ENCODE measurements at regions not wholly inside any gene's neighbourhood (a gene's known extent, or its start where the extent isn't known, plus 50 kb on each side); places are given as distances from the start of the nearest gene placed in this dataset.

DNA sequence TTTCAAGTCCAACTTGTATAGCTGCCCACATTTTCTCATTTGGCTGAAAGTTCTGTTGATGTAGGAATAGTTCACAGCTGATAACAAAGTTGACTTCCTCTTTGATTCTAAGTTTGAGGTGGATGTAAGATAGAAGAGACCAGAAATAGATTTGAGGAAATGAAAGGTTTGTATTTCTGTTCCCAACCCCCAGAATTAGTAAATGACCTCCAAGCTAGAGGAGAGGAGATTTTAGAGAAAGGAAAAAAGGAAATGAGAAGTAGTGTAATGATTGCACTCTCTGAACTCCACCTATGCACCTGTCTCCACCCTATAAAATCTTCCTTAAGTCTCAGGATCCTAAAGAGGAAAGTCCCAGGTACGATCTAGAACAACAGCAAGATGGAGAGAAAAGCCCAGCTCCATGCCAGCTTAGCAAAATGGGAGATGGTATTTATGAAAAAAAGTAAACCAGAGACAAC is 130.4 kb upstream of the POC5 start:
- Mint-ChIP-seq H3K36me3 (ENCODE audit: low read depth) (no peaks in the 10 kb centered on the region), H3K27me3 (ENCODE audit: low read depth, poor library complexity) (peaks cover 7% of the 10 kb centered on the region), H3K27ac (no peak overlapping the region), H3K4me1 (no peaks in the 10 kb centered on the region), H3K9me3 (no peaks in the 10 kb centered on the region), H3K4me3 (no peak overlapping the region)
- no peak for DNase-seq
- TF ChIP-seq, protein P1, sequence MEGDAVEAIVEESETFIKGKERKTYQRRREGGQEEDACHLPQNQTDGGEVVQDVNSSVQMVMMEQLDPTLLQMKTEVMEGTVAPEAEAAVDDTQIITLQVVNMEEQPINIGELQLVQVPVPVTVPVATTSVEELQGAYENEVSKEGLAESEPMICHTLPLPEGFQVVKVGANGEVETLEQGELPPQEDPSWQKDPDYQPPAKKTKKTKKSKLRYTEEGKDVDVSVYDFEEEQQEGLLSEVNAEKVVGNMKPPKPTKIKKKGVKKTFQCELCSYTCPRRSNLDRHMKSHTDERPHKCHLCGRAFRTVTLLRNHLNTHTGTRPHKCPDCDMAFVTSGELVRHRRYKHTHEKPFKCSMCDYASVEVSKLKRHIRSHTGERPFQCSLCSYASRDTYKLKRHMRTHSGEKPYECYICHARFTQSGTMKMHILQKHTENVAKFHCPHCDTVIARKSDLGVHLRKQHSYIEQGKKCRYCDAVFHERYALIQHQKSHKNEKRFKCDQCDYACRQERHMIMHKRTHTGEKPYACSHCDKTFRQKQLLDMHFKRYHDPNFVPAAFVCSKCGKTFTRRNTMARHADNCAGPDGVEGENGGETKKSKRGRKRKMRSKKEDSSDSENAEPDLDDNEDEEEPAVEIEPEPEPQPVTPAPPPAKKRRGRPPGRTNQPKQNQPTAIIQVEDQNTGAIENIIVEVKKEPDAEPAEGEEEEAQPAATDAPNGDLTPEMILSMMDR (IDR thresholded peaks at IDR 0.05) = no peak

DNA sequence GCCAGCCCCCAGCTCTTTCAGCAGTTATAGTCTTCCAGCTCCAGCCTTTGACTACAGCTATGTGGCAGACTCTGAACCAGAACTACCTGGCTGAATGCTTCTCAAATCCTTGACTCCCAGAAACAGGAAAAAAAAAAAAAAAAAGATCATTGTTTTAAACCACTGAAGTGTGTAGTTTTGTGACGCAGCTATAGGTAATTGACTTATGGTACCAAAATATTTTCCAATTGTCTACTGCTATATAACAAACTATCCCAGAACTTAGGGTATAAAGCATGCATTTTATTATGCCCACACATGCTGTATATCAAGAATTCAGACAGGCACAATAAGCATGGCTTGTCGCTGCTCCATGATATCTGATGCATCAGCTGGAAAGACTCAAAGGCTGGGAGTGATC is 127.1 kb upstream of the POC5 start:
- DNase-seq = no peak
- Mint-ChIP-seq H3K4me1 (no peaks in the 10 kb centered on the region), H3K27me3 (ENCODE audit: low read depth, poor library complexity) (peaks cover 7% of the 10 kb centered on the region), H3K36me3 (ENCODE audit: low read depth) (no peaks in the 10 kb centered on the region), H3K27ac (no peak overlapping the region), H3K4me3 (no peak overlapping the region), H3K9me3 (peaks cover 10% of the 10 kb centered on the region)
- TF ChIP-seq, protein P1 (IDR thresholded peaks at IDR 0.05) = no peak

DNA sequence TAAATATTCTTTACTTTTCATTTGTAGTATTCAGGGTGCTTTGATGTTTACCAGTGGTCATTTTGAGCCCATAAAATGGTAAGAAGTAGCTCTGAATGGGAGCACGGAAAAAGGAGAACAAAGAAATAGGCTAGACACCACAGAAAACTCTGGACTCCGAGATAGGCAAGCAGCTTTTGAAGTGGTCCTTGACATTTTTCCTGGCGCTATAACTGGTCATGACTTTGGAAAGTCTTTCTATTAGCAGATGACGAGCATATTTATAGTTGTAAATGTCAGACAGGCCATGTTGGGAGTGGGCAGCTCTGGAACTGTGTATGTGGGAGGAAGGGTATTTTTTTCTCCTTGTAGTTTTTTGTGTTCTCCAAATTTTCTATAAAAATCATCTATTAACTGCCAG is 126.1 kb upstream of the POC5 start:
- H3K36me3 Mint-ChIP-seq (ENCODE audit: low read depth) = no peaks in the 10 kb centered on the region
- H3K27ac Mint-ChIP-seq = peak overlapping the region; percentile 17
- no peak for DNase-seq
- peaks cover 7% of the 10 kb centered on the region for H3K27me3 Mint-ChIP-seq (ENCODE audit: low read depth, poor library complexity)
- no peak overlapping the region for H3K4me3 Mint-ChIP-seq
- H3K9me3 Mint-ChIP-seq = peaks cover 10% of the 10 kb centered on the region
- no peaks in the 10 kb centered on the region for H3K4me1 Mint-ChIP-seq
- TF ChIP-seq, protein P1 (IDR thresholded peaks at IDR 0.05) = no peak

DNA sequence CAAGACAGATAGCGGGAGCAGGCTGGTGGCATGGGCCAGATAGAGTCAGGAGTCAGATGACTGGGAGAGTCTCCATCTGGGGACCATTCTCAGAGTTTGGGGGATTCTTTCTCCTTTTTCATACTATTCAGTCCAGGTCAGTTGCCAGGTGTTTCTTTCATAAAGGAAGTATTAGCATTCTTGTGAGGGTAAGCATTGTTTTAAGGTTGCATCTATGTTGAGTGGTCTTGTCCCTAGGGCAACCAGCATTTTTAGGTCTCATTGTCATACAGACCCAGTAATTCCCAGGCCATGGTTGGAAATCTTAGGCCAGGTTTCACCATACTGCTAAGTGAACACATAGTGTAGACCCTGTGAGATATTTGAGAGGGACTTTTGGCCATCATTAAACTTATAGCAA is 122.3 kb upstream of the POC5 start:
- Mint-ChIP-seq H3K36me3 (ENCODE audit: low read depth) (no peaks in the 10 kb centered on the region), H3K4me3 (no peak overlapping the region), H3K4me1 (no peaks in the 10 kb centered on the region), H3K9me3 (peaks cover 10% of the 10 kb centered on the region), H3K27ac (no peak overlapping the region), H3K27me3 (ENCODE audit: low read depth, poor library complexity) (peaks cover 10% of the 10 kb centered on the region)
- TF ChIP-seq, protein P1 (IDR thresholded peaks at IDR 0.05) = no peak
- DNase-seq = no peak

DNA sequence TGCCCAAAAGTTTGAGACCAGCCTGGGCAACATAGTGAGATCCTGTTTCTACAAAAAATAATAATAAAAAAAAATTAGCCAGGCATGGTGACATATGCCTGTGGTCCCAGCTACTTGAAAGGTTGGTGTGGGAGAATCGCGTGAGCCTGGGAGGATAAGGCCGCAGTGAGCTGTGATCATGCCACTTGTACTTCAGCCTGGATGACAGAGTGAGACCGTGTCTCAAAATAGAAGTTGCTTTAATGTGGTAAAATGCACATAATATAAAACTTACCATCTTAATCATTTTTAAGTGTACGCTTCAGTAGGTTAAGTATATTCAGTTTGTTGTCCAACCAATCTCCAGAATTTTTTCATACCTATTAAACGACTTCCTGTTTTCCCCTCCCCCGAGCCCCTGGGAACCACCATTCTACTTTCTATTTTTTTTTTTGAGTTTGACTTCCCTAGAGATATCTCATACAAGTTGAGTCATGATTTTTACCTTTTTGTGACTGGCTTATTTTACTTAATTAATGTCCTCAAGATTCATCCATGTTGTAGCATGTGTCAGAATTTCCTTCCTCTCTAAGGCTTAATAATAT is 120.1 kb upstream of the POC5 start:
- no peak overlapping the region for H3K4me3 Mint-ChIP-seq
- DNase-seq = no peak
- TF ChIP-seq, protein P1 (IDR thresholded peaks at IDR 0.05) = no peak
- no peaks in the 10 kb centered on the region for H3K4me1 Mint-ChIP-seq
- H3K36me3 Mint-ChIP-seq (ENCODE audit: low read depth) = no peaks in the 10 kb centered on the region
- H3K27ac Mint-ChIP-seq = no peak overlapping the region
- H3K9me3 Mint-ChIP-seq = peaks cover 14% of the 10 kb centered on the region
- peaks cover 18% of the 10 kb centered on the region for H3K27me3 Mint-ChIP-seq (ENCODE audit: low read depth, poor library complexity)

DNA sequence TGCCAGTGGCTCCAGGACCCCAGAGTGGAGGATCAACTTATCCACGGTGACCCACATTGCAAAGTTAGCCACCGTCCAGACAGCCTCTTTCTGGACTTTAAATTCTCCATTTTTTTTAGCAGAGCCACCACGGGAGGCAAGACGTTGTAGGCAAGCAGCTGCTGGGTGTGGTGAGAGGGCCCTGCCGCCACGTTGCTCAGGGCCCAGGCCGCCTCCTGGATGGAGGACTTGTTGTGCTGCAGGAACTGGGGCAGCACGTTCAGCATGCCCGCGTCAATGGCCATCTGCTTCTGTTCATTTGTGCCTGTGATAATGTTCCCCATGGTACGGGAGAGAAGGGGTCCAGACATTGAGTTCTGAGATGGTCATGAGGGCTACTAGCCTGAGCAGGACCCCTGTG is 114.3 kb upstream of the POC5 start:
- Mint-ChIP-seq H3K9me3 (peaks cover 10% of the 10 kb centered on the region), H3K4me1 (no peaks in the 10 kb centered on the region), H3K27me3 (ENCODE audit: low read depth, poor library complexity) (peaks cover 39% of the 10 kb centered on the region), H3K27ac (no peak overlapping the region), H3K4me3 (no peak overlapping the region), H3K36me3 (ENCODE audit: low read depth) (no peaks in the 10 kb centered on the region)
- TF ChIP-seq, protein P1 (IDR thresholded peaks at IDR 0.05) = no peak
- no peak for DNase-seq

Data from nephron progenitor cell (in vitro differentiated cells).